A549 (cell line): ENCODE measurements at regions not wholly inside any gene's neighbourhood (a gene's known extent, or its start where the extent isn't known, plus 50 kb on each side); places are given as distances from the start of the nearest gene placed in this dataset.

Experiments
- BHLHE40 ChIP-seq: IDR thresholded peaks from 2 replicates; pipeline ENCODE4 v1.6.1; 2012; ENCODE audit warnings: low read depth, low read length, inconsistent platforms
- CBX8 ChIP-seq: fragments of 200-600 bp; sonication (generic); IDR thresholded peaks from 2 replicates; pipeline ENCODE4 v1.6.1; 2016
- CEBPB ChIP-seq, 2 experiments: fragments of >200 bp in 1 of 2; sonication (Bioruptor Twin) in 1 of 2; formaldehyde crosslinking in 1 of 2; IDR thresholded peaks; 2 replicates each; pipeline ENCODE4 v1.6.1; 2012 to 2016
- CHD2 ChIP-seq: fragments of 150-350 bp; IDR thresholded peaks from 2 replicates; pipeline ENCODE4 v1.6.1; 2014; ENCODE audit warnings: low read length; ENCODE audit not compliant: partially characterized antibody
- CTCF ChIP-seq: fragments of >200 bp; sonication (Bioruptor Twin); formaldehyde crosslinking; IDR thresholded peaks from 3 replicates; pipeline ENCODE4 v1.5.1; 2016
- HOXB5 ChIP-seq: fragments of 250-450 bp; sonication (Bioruptor Pico); IDR thresholded peaks from 2 replicates; pipeline ENCODE4 v1.5.0; 2020; ENCODE audit warnings: mild to moderate bottlenecking, moderate library complexity
- JUN ChIP-seq, 2 experiments: fragments of >200 bp; sonication (Bioruptor Twin); formaldehyde crosslinking; IDR thresholded peaks; 2 replicates in 1 of 2; 3 replicates in 1 of 2; pipeline ENCODE4 v1.6.1; 2016 to 2017
- MYC ChIP-seq: IDR thresholded peaks from 2 replicates; pipeline ENCODE4 v1.6.1; 2012; ENCODE audit warnings: mild to moderate bottlenecking, inconsistent platforms, low read length, improper control_type of control experiment, borderline replicate concordance
- POLR2A ChIP-seq: IDR thresholded peaks from 2 replicates; pipeline ENCODE4 v1.6.1; 2012; ENCODE audit warnings: mild to moderate bottlenecking, low read length
- RNF2 ChIP-seq: fragments of 200-600 bp; sonication (generic); IDR thresholded peaks from 2 replicates; pipeline ENCODE4 v1.6.1; 2016; ENCODE audit warnings: low read depth, mild to moderate bottlenecking, antibody characterized with exemption, moderate library complexity, borderline replicate concordance
- SREBF2 ChIP-seq: fragments of 450-650 bp; IDR thresholded peaks from 2 replicates; pipeline ENCODE4 v1.6.1; 2014; ENCODE audit warnings: mild to moderate bottlenecking, moderate library complexity
- TF ChIP-seq, protein P1 (sequence below): fragments of 250-450 bp; sonication (Bioruptor Pico); IDR thresholded peaks from 2 replicates; pipeline ENCODE4 v1.5.0; 2021; ENCODE audit warnings: mild to moderate bottlenecking, moderate library complexity, borderline replicate concordance
- TF ChIP-seq, protein P2 (sequence below): fragments of 200-600 bp; sonication (generic); IDR thresholded peaks from 2 replicates; pipeline ENCODE4 v1.6.1; 2016; ENCODE audit warnings: antibody characterized with exemption, mild to moderate bottlenecking, moderate library complexity

DNA sequence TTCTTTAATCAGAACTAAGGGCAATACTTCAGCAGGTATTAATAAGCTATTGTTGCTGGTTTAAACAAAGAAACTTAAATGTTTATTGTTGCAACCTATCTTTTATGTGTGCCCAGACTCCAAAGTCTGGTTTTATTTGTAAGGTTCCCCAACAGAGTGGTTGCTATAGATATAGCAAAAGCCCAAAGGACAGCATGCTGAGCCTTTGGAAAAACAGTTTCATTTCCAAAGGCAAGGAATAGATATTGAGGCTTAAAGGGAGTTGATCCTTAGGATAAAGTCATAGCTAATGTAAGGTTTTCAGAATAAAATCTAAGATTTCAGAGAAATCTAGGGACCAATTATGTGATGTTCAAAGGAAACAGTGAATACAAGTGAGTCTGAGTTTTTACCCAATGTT is 413.2 kb upstream of the SLC14A2 start:
- TF ChIP-seq HOXB5 (CRISPR knock-in tag) (no peak), BHLHE40 (no peak), RNF2 (no peak), CHD2 (no peak), JUN (IDR thresholded peaks at IDR 0.05) (no peak), CTCF (no peak), POLR2A (no peak), MYC (no peak), CEBPB (IDR thresholded peaks at IDR 0.05) (no peak), SREBF2 (no peak), CBX8 (no peak)
- TF ChIP-seq, protein P1, sequence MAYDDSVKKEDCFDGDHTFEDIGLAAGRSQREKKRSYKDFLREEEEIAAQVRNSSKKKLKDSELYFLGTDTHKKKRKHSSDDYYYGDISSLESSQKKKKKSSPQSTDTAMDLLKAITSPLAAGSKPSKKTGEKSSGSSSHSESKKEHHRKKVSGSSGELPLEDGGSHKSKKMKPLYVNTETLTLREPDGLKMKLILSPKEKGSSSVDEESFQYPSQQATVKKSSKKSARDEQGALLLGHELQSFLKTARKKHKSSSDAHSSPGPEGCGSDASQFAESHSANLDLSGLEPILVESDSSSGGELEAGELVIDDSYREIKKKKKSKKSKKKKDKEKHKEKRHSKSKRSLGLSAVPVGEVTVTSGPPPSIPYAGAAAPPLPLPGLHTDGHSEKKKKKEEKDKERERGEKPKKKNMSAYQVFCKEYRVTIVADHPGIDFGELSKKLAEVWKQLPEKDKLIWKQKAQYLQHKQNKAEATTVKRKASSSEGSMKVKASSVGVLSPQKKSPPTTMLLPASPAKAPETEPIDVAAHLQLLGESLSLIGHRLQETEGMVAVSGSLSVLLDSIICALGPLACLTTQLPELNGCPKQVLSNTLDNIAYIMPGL (CRISPR knock-in tag): no peak
- TF ChIP-seq, protein P2, sequence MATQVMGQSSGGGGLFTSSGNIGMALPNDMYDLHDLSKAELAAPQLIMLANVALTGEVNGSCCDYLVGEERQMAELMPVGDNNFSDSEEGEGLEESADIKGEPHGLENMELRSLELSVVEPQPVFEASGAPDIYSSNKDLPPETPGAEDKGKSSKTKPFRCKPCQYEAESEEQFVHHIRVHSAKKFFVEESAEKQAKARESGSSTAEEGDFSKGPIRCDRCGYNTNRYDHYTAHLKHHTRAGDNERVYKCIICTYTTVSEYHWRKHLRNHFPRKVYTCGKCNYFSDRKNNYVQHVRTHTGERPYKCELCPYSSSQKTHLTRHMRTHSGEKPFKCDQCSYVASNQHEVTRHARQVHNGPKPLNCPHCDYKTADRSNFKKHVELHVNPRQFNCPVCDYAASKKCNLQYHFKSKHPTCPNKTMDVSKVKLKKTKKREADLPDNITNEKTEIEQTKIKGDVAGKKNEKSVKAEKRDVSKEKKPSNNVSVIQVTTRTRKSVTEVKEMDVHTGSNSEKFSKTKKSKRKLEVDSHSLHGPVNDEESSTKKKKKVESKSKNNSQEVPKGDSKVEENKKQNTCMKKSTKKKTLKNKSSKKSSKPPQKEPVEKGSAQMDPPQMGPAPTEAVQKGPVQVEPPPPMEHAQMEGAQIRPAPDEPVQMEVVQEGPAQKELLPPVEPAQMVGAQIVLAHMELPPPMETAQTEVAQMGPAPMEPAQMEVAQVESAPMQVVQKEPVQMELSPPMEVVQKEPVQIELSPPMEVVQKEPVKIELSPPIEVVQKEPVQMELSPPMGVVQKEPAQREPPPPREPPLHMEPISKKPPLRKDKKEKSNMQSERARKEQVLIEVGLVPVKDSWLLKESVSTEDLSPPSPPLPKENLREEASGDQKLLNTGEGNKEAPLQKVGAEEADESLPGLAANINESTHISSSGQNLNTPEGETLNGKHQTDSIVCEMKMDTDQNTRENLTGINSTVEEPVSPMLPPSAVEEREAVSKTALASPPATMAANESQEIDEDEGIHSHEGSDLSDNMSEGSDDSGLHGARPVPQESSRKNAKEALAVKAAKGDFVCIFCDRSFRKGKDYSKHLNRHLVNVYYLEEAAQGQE: no peak
